ENCODE measurements at regions not wholly inside any gene's neighbourhood (a gene's known extent, or its start where the extent isn't known, plus 50 kb on each side); places are given as distances from the start of the nearest gene placed in this dataset.

- TF ChIP-seq CTCF (conservative IDR thresholded peaks at IDR 0.05; ENCODE audit: low read length) (no peak), EZH2phosphoT487 (IDR thresholded peaks at IDR 0.05; ENCODE audit: borderline replicate concordance, low read depth, low read length) (no peak)
These were observed 321.1 kb upstream of the SALL3 start for GRCh38 chr18:78658531-78658930.
